Liver (tissue), 8 donors: ENCODE measurements at regions not wholly inside any gene's neighbourhood (a gene's known extent, or its start where the extent isn't known, plus 50 kb on each side); places are given as distances from the start of the nearest gene placed in this dataset.

Experiments used
- DNase-seq: peaks from one replicate; pipeline ENCODE4 v3.0.0-alpha.2; 2017; ENCODE audit warnings: low spot score
- H3K27ac ChIP-seq, 2 donors: one replicate each; pipeline ENCODE4 v1.7.0; 2013; ENCODE audit warnings: inconsistent platforms in 2 of 2, low read length in 2 of 2, control low read depth in 1 of 2, low read depth in 1 of 2, mild to moderate bottlenecking in 1 of 2
- H3K27me3 ChIP-seq, 4 donors: one replicate each; pipeline versions ENCODE4 v1.6.1 to v1.7.0; 2013; ENCODE audit warnings: low read length in 3 of 4, inconsistent platforms in 1 of 4, mild to moderate bottlenecking in 1 of 4, moderate library complexity in 1 of 4; ENCODE audit not compliant: control insufficient read depth in 4 of 4, insufficient read depth in 4 of 4
- H3K36me3 ChIP-seq, 4 donors: one replicate each; pipeline versions ENCODE4 v1.6.1 to v1.7.0; 2013; ENCODE audit warnings: low read length in 3 of 4, mild to moderate bottlenecking in 3 of 4, low read depth in 1 of 4, moderate library complexity in 1 of 4; ENCODE audit not compliant: control insufficient read depth in 4 of 4, insufficient read depth in 3 of 4
- H3K4me1 ChIP-seq, 4 donors: one replicate each; pipeline versions ENCODE4 v1.6.1 to v1.7.0; 2013; ENCODE audit warnings: low read length in 3 of 4, mild to moderate bottlenecking in 3 of 4, moderate library complexity in 1 of 4; ENCODE audit not compliant: control insufficient read depth in 4 of 4, insufficient read depth in 4 of 4
- H3K4me3 ChIP-seq, 3 donors: one replicate each; pipeline versions ENCODE4 v1.6.1 to v1.7.0; 2013; ENCODE audit warnings: low read length in 3 of 3, control low read depth in 1 of 3, low read depth in 1 of 3, mild to moderate bottlenecking in 1 of 3
- H3K9ac ChIP-seq, 2 donors: one replicate each; pipeline ENCODE4 v1.7.0; 2013; ENCODE audit warnings: low read length in 2 of 2, mild to moderate bottlenecking in 2 of 2, moderate library complexity in 2 of 2, control low read depth in 1 of 2, low read depth in 1 of 2
- H3K9me3 ChIP-seq, 4 donors: one replicate each; pipeline versions ENCODE4 v1.6.1 to v1.7.0; 2013; ENCODE audit warnings: low read length in 3 of 4; ENCODE audit not compliant: control insufficient read depth in 4 of 4
- ATF3 ChIP-seq: IDR thresholded peaks from 2 replicates; pipeline ENCODE4 v1.6.1; 2016; ENCODE audit warnings: antibody characterized with exemption
- CTCF ChIP-seq: fragments of 150-350 bp; IDR thresholded peaks from 2 replicates; pipeline ENCODE4 v1.5.1; 2017; ENCODE audit warnings: improper control_type of control experiment, low read depth, low read length; ENCODE audit not compliant: missing input control
- EGR1 ChIP-seq, 2 donors: IDR thresholded peaks; 2 replicates each; pipeline ENCODE4 v1.6.1; 2016 to 2018; ENCODE audit warnings: antibody characterized with exemption in 2 of 2, low read depth in 2 of 2
- FOXA1 ChIP-seq: IDR thresholded peaks from 2 replicates; pipeline ENCODE4 v1.6.1; 2016; ENCODE audit warnings: antibody characterized with exemption
- FOXA2 ChIP-seq: IDR thresholded peaks from 2 replicates; pipeline ENCODE4 v1.6.1; 2016; ENCODE audit warnings: antibody characterized with exemption
- GABPA ChIP-seq, 2 donors: IDR thresholded peaks in 1 of 2; conservative IDR thresholded peaks in 1 of 2; 2 replicates each; pipeline ENCODE4 v1.6.1; 2016; ENCODE audit warnings: antibody characterized with exemption in 2 of 2, mild to moderate bottlenecking in 1 of 2, moderate library complexity in 1 of 2
- HNF4A ChIP-seq, 2 donors: conservative IDR thresholded peaks; 2 replicates each; pipeline ENCODE4 v1.6.1; 2016; ENCODE audit warnings: antibody characterized with exemption in 2 of 2, mild to moderate bottlenecking in 2 of 2
- HNF4G ChIP-seq: IDR thresholded peaks from 2 replicates; pipeline ENCODE4 v1.6.1; 2016; ENCODE audit warnings: antibody characterized with exemption
- JUND ChIP-seq, 2 donors: IDR thresholded peaks; 2 replicates each; pipeline ENCODE4 v1.6.1; 2016; ENCODE audit warnings: antibody characterized with exemption in 2 of 2
- NR2F2 ChIP-seq: IDR thresholded peaks from 2 replicates; pipeline ENCODE4 v1.6.1; 2016; ENCODE audit warnings: antibody characterized with exemption
- RAD21 ChIP-seq, 2 donors: IDR thresholded peaks; 2 replicates each; pipeline ENCODE4 v1.6.1; 2016; ENCODE audit warnings: antibody characterized with exemption in 2 of 2, mild to moderate bottlenecking in 2 of 2
- REST ChIP-seq: IDR thresholded peaks from 2 replicates; pipeline ENCODE4 v1.6.1; 2016; ENCODE audit warnings: antibody characterized with exemption, mild to moderate bottlenecking
- RXRA ChIP-seq, 2 donors: IDR thresholded peaks; 2 replicates each; pipeline ENCODE4 v1.6.1; 2017 to 2018; ENCODE audit warnings: antibody characterized with exemption in 2 of 2, mild to moderate bottlenecking in 1 of 2
- SP1 ChIP-seq: IDR thresholded peaks from 2 replicates; pipeline ENCODE4 v1.6.1; 2018; ENCODE audit warnings: antibody characterized with exemption, mild to moderate bottlenecking
- TAF1 ChIP-seq: conservative IDR thresholded peaks from 2 replicates; pipeline ENCODE4 v1.6.1; 2016; ENCODE audit warnings: antibody characterized with exemption, mild to moderate bottlenecking
- YY1 ChIP-seq: IDR thresholded peaks from 2 replicates; pipeline ENCODE4 v1.6.1; 2016; ENCODE audit warnings: antibody characterized with exemption, mild to moderate bottlenecking
- WGBS: extraction: QIAGEN DNeasy Blood & Tissue Kit; methylation state at CpG from one replicate; pipeline ENCODE4 v1.1.7; 2013; 5-methylcytosine and 5-hydroxymethylcytosine counted together
- TF ChIP-seq, protein P1 (sequence below): IDR thresholded peaks from 2 replicates; pipeline ENCODE4 v1.6.1; 2016; ENCODE audit warnings: antibody characterized with exemption
- TF ChIP-seq, protein P2 (sequence below): IDR thresholded peaks from 2 replicates; pipeline ENCODE4 v1.6.1; 2016; ENCODE audit warnings: antibody characterized with exemption
- donor health status: healthy.
- donor health status: healthy.
- donor health status: healthy.
- donor health status: healthy.
- donor health status: healthy.

DNA sequence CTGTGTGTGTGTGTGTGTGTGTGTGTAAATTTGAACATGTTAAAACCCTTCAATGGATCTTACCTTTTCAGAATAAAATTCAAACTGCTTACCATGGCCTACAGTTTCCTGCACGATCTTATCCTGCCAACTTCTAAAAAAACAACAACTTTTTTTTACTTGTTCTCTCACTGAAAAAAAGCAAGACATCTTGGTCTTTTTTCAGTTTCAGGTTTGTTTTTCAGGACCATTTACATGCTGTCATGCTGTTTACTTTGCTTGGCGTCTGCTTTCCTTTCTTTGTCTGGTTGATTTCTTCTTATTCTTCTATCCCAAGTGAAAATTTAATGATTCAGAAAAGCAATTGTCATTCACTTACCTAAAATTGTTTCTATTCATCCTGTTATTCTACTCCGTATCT, 286.3 kb upstream of the TMEFF2 start:
- DNase-seq = no peak
- Histone ChIP-seq H3K9ac (no peak overlapping the region), H3K27ac (no peak overlapping the region), H3K27me3 (no peaks in the 10 kb centered on the region), H3K9me3 (no peaks in the 10 kb centered on the region), H3K36me3 (no peaks in the 10 kb centered on the region), H3K4me3 (no peak overlapping the region), H3K4me1 (no peaks in the 10 kb centered on the region)
- TF ChIP-seq FOXA2 (no peak), NR2F2 (no peak), ATF3 (no peak), JUND (IDR thresholded peaks at IDR 0.05) (no peak), YY1 (no peak), RAD21 (IDR thresholded peaks at IDR 0.05) (no peak), HNF4A (conservative IDR thresholded peaks at IDR 0.05) (no peak)
- 82% methylated on average over 3 of the region's 3 CpGs for WGBS

DNA sequence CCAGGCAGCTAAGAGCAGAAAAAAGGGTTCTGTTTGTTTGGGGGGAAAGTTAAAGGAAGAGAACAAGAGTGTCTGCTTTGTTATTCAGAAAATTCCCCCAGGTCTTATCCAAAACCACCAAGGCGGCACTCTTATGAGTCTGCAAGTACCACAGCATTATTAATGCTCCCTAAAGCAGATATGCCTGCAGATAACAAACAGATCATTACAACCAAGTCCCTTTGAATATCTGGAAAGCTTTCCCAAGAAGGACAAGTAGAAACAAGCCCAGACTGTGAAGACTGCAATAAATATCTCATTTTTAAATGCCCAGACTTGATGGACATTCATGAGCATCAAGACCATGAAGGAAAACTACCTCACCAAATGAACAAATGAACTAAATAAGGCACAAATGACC, 278.6 kb upstream of the TMEFF2 start:
- no peak overlapping the region for H3K4me3 ChIP-seq
- H3K27me3 ChIP-seq = no peaks in the 10 kb centered on the region
- no peak for DNase-seq
- H3K9ac ChIP-seq = no peak overlapping the region
- 0% methylated on average over 1 of the region's 1 CpG for WGBS
- TF ChIP-seq YY1 (no peak), RXRA (IDR thresholded peaks at IDR 0.05) (no peak)
- no peaks in the 10 kb centered on the region for H3K9me3 ChIP-seq
- H3K36me3 ChIP-seq = no peaks in the 10 kb centered on the region
- no peaks in the 10 kb centered on the region for H3K4me1 ChIP-seq
- no peak overlapping the region for H3K27ac ChIP-seq

DNA sequence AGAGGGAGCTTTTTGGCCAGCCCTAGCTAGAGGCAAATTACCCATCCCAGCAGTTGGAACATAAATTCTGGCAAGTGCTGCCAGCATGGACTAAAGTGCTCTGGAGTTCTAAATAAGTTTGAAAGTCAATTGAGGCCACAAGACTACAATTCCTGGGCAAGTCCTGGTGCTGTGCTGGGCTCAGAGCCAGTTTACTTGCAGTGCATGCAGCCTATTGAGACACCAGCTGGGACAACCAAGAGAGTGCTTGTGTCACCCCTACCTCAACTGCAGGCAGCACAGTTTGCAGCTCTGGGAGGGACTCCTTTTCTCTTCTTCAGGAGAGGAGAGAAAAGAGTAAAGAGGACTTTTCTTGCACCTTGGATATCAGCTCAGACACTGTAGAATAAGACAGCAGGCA, 277.2 kb upstream of the TMEFF2 start:
- Histone ChIP-seq H3K9ac (no peak overlapping the region), H3K36me3 (no peaks in the 10 kb centered on the region), H3K27me3 (no peaks in the 10 kb centered on the region), H3K9me3 (no peaks in the 10 kb centered on the region), H3K4me3 (no peak overlapping the region), H3K4me1 (no peaks in the 10 kb centered on the region), H3K27ac (no peak overlapping the region)
- DNase-seq = no peak
- TF ChIP-seq, protein P1, sequence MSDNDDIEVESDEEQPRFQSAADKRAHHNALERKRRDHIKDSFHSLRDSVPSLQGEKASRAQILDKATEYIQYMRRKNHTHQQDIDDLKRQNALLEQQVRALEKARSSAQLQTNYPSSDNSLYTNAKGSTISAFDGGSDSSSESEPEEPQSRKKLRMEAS = no peak
- no peak for TF ChIP-seq FOXA2
- no peak for TF ChIP-seq NR2F2
- no peak for TF ChIP-seq RAD21 (IDR thresholded peaks at IDR 0.05)
- TF ChIP-seq, protein P2, sequence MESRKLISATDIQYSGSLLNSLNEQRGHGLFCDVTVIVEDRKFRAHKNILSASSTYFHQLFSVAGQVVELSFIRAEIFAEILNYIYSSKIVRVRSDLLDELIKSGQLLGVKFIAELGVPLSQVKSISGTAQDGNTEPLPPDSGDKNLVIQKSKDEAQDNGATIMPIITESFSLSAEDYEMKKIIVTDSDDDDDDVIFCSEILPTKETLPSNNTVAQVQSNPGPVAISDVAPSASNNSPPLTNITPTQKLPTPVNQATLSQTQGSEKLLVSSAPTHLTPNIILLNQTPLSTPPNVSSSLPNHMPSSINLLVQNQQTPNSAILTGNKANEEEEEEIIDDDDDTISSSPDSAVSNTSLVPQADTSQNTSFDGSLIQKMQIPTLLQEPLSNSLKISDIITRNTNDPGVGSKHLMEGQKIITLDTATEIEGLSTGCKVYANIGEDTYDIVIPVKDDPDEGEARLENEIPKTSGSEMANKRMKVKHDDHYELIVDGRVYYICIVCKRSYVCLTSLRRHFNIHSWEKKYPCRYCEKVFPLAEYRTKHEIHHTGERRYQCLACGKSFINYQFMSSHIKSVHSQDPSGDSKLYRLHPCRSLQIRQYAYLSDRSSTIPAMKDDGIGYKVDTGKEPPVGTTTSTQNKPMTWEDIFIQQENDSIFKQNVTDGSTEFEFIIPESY = no peak
- TF ChIP-seq YY1 = no peak
- TF ChIP-seq CTCF = no peak
- no peak for TF ChIP-seq RXRA (IDR thresholded peaks at IDR 0.05)
- TF ChIP-seq GABPA (IDR thresholded peaks at IDR 0.05 in 1 of 2, conservative IDR thresholded peaks at IDR 0.05 in 1 of 2) = no peak
- no peak for TF ChIP-seq FOXA1
- no peak for TF ChIP-seq HNF4A (conservative IDR thresholded peaks at IDR 0.05)
- TF ChIP-seq HNF4G = no peak
- TF ChIP-seq REST = no peak
- TF ChIP-seq TAF1 = no peak
- TF ChIP-seq ATF3 = no peak
- no peak for TF ChIP-seq EGR1 (IDR thresholded peaks at IDR 0.05; ENCODE audit: low read depth in 2 of 2)
- TF ChIP-seq JUND (IDR thresholded peaks at IDR 0.05) = no peak
- TF ChIP-seq SP1 = no peak
